Hepatocyte (in vitro differentiated cells): ENCODE measurements at regions not wholly inside any gene's neighbourhood (a gene's known extent, or its start where the extent isn't known, plus 50 kb on each side); places are given as distances from the start of the nearest gene placed in this dataset.

Source experiments
- DNase-seq: peaks from one replicate; pipeline ENCODE4 v3.0.0-alpha.2; 2016; ENCODE audit warnings: low spot score
- H2AFZ ChIP-seq: fragments of 200-600 bp; sonication (generic); 2 replicates; pipeline ENCODE4 v1.6.0; 2016; ENCODE audit warnings: antibody characterized with exemption, mild to moderate bottlenecking
- H3K27ac ChIP-seq: fragments of 200-600 bp; sonication (generic); 2 replicates; pipeline ENCODE4 v1.5.1; 2016; ENCODE audit warnings: mild to moderate bottlenecking
- H3K27me3 ChIP-seq: fragments of 200-600 bp; sonication (generic); 2 replicates; pipeline ENCODE4 v1.6.1; 2016
- H3K36me3 ChIP-seq: fragments of 200-600 bp; sonication (generic); replicated peaks from 2 replicates; pipeline ENCODE4 v1.5.1; 2016; ENCODE audit warnings: low read depth; ENCODE audit not compliant: insufficient read depth
- H3K4me1 ChIP-seq: fragments of 200-600 bp; sonication (generic); 2 replicates; pipeline ENCODE4 v1.5.1; 2016; ENCODE audit warnings: mild to moderate bottlenecking, moderate library complexity; ENCODE audit not compliant: insufficient read depth
- H3K4me2 ChIP-seq: fragments of 200-600 bp; sonication (generic); 2 replicates; pipeline ENCODE4 v1.6.0; 2016
- H3K4me3 ChIP-seq: fragments of 200-600 bp; sonication (generic); 2 replicates; pipeline ENCODE4 v1.5.1; 2016; ENCODE audit warnings: mild to moderate bottlenecking
- H3K79me2 ChIP-seq: fragments of 200-600 bp; sonication (generic); 2 replicates; pipeline ENCODE4 v1.6.0; 2017; ENCODE audit warnings: mild to moderate bottlenecking
- H3K9me2 ChIP-seq: fragments of 200-600 bp; sonication (generic); replicated peaks from 2 replicates; pipeline ENCODE4 v1.6.0; 2017; ENCODE audit warnings: mild to moderate bottlenecking; ENCODE audit not compliant: insufficient read depth
- H3K9me3 ChIP-seq: fragments of 200-600 bp; sonication (generic); 2 replicates; pipeline ENCODE4 v1.5.1; 2016; ENCODE audit warnings: low read depth, mild to moderate bottlenecking
- H4K20me1 ChIP-seq: fragments of 200-600 bp; sonication (generic); 2 replicates; pipeline ENCODE4 v1.6.0; 2016; ENCODE audit warnings: mild to moderate bottlenecking; ENCODE audit not compliant: insufficient read depth, poor library complexity, severe bottlenecking
- CTCF ChIP-seq: fragments of 200-600 bp; sonication (generic); IDR thresholded peaks from 2 replicates; pipeline ENCODE4 v1.5.1; 2016; ENCODE audit warnings: antibody characterized with exemption, mild to moderate bottlenecking; ENCODE audit not compliant: poor library complexity
- EZH2 ChIP-seq: fragments of 200-600 bp; sonication (generic); IDR thresholded peaks from 2 replicates; pipeline ENCODE4 v1.6.1; 2016; ENCODE audit warnings: antibody characterized with exemption, mild to moderate bottlenecking, borderline replicate concordance
- EZH2phosphoT487 ChIP-seq: fragments of 200-600 bp; sonication (generic); IDR thresholded peaks from one replicate; pipeline ENCODE4 v1.6.1; 2018; ENCODE audit warnings: antibody characterized with exemption, mild to moderate bottlenecking, low read depth, moderate library complexity; ENCODE audit not compliant: unreplicated experiment, severe bottlenecking
- WGBS: methylation state at CpG from one replicate; pipeline ENCODE4 v1.1.6; 2016; ENCODE audit warnings: low lambda C conversion rate; ENCODE audit errors: missing lambda C conversion rate; 5-methylcytosine and 5-hydroxymethylcytosine counted together

DNA sequence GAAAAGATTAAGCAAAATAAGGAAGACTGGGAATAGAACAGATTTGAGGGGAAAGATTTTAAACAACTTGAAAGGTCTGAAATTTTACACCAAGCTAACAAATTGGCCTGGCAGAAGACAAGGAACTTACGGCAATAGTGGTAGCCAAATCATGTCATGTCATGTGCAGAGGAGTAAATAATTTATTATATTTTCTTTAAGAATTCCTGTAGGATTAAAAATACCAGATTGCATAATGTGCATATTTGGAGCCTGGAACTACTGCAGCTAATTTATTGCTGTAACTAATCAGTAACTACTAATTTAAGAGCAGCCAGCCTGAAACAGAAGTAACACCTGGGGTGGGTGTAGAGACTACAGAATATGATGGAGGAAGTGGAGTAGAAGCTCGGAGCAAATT lies 334.3 kb downstream of the TGFB2 start:
- no peak overlapping the region for H3K4me2 ChIP-seq
- WGBS, result 79% methylated on average over 2 of the region's 2 CpGs
- H3K4me1 ChIP-seq, result peaks cover under 1% of the 10 kb centered on the region
- no peak for DNase-seq
- no peak overlapping the region for H2AFZ ChIP-seq
- no peaks in the 10 kb centered on the region for H3K9me3 ChIP-seq
- no peaks in the 10 kb centered on the region for H3K27me3 ChIP-seq
- TF ChIP-seq CTCF (no peak), EZH2 (no peak), EZH2phosphoT487 (no peak)
- H3K9me2 ChIP-seq, result no peaks in the 10 kb centered on the region
- H3K36me3 ChIP-seq, result no peaks in the 10 kb centered on the region
- no peak overlapping the region for H3K27ac ChIP-seq
- H3K4me3 ChIP-seq, result no peak overlapping the region
- H3K79me2 ChIP-seq, result no peaks in the 10 kb centered on the region
- no peaks in the 10 kb centered on the region for H4K20me1 ChIP-seq

DNA sequence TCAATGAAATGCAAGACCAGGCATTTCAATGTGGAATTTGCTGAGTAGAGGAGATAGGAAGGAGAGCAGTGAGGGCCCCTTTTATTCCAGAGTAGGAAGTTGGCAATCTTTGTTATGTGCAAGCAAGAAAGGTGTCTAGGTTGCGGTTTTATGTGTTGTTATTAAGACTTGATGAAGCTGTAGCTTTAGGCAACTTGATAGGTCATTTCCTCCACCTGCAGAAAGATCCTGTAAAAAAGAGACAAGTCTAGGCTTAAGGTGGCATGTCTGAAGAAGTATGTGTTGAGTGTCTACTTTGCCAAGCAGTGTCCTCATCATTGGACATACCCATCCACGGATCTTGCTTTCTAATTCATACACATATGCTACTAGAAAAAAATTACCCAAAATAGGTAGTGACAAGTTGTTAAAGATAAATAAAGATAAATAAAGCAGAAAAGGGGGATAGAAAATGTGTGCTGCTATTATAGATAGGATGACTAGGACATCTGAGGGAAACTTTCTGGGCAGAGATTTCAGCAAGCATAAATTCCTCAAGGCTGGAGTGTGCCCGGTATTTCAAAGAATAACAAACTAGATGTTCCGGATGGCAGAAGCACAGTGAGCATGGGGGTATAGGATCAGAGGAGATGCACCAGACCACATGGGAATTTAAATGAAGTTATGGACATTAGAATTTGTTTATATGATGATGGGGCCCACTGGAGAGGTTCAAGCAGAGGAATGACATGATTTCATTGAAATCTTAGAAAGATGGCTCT lies 335.0 kb downstream of the TGFB2 start:
- H4K20me1 ChIP-seq, result no peaks in the 10 kb centered on the region
- no peaks in the 10 kb centered on the region for H3K9me3 ChIP-seq
- 92% methylated on average over 4 of the region's 4 CpGs for WGBS
- no peaks in the 10 kb centered on the region for H3K9me2 ChIP-seq
- H3K27me3 ChIP-seq, result no peaks in the 10 kb centered on the region
- H3K27ac ChIP-seq, result no peak overlapping the region
- no peak overlapping the region for H3K4me3 ChIP-seq
- H3K79me2 ChIP-seq, result no peaks in the 10 kb centered on the region
- DNase-seq, result no peak
- H3K36me3 ChIP-seq, result no peaks in the 10 kb centered on the region
- no peaks in the 10 kb centered on the region for H3K4me1 ChIP-seq
- H2AFZ ChIP-seq, result no peak overlapping the region
- H3K4me2 ChIP-seq, result no peak overlapping the region
- TF ChIP-seq EZH2phosphoT487 (no peak), EZH2 (no peak), CTCF (no peak)

DNA sequence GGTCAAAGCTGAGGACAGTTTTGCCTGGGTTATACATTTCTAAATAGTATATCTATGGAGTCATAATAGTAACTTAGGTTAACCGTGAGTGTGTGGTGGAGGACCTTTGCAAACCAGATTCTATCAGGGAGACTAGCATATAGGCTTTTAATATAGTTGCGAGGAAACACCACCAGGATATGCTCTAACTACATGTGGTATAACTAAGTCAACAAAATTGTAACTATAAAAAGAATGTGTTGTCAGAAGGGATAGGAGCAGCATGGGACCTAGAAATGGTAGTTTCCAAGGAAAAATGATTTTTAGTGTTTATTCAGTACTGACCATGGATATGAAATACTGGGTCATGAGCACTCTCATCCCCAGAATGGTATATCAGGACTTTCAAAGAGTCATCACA lies 338.1 kb downstream of the TGFB2 start:
- 45% methylated on average over 2 of the region's 2 CpGs for WGBS

More for the DNA sequence above, 338.1 kb downstream of the TGFB2 start:
- DNase-seq, result no peak
- Histone ChIP-seq H3K4me2 (no peak overlapping the region), H3K9me2 (no peaks in the 10 kb centered on the region), H3K27ac (no peak overlapping the region), H3K27me3 (no peaks in the 10 kb centered on the region), H3K9me3 (no peaks in the 10 kb centered on the region), H2AFZ (no peak overlapping the region), H4K20me1 (no peaks in the 10 kb centered on the region), H3K4me3 (no peak overlapping the region), H3K4me1 (no peaks in the 10 kb centered on the region), H3K36me3 (no peaks in the 10 kb centered on the region), H3K79me2 (no peaks in the 10 kb centered on the region)
- TF ChIP-seq EZH2 (no peak), EZH2phosphoT487 (no peak), CTCF (no peak)
